Heart left ventricle (tissue), 13 donors: ENCODE measurements at regions not wholly inside any gene's neighbourhood (a gene's known extent, or its start where the extent isn't known, plus 50 kb on each side); places are given as distances from the start of the nearest gene placed in this dataset.

Experiments used
- POLR2A ChIP-seq, 2 donors: fragments of 450-650 bp; IDR thresholded peaks; one replicate each; pipeline ENCODE4 v1.6.1; 2017; ENCODE audit warnings: antibody characterized with exemption in 2 of 2, mild to moderate bottlenecking in 2 of 2, moderate library complexity in 2 of 2
- TF ChIP-seq, protein P1 (sequence below), 12 donors: fragments of 200-600 bp; sonication (generic) in 4 of 12; IDR thresholded peaks; one replicate each; pipeline versions ENCODE4 v1.5.0 to v1.8.0; 2018 to 2022; ENCODE audit warnings: antibody characterized with exemption in 12 of 12, mild to moderate bottlenecking in 5 of 12
- donor health status: ischemic (EF 13 %, LVEDD 7.1; RV severe dilation, severe dysfunction).
- donor health status: DM: no; HTN: yes; CAD: no.
- donor health status: DM: no; HTN: no; CAD: no.
- donor health status: ischemic (EF 25% LVEDD 6.9; RV normal size, moderate dysfunction).
- donor health status: ischemic (EF 25% LVEDD 5.7; RV mildly dilated, moderate dysfunction).
- donor health status: ischemic (EF 35%, LVEDD 5.7; RV mildly dilated, moderate dysfunction).
- donor health status: nonischemic (EF 11% LVEDD 7.7; RV severe dilation, severe dysfunction).
- donor health status: DM: yes; HTN: yes; CAD: no.
- donor health status: PGD.
- donor health status: ischemic (EF 29% LVEDD 5.4; RV normal size, mild dysfunction).
- donor health status: nonischemic (EF 23%, LVEDD 6.1; RV moderate dilation, normal function).

DNA sequence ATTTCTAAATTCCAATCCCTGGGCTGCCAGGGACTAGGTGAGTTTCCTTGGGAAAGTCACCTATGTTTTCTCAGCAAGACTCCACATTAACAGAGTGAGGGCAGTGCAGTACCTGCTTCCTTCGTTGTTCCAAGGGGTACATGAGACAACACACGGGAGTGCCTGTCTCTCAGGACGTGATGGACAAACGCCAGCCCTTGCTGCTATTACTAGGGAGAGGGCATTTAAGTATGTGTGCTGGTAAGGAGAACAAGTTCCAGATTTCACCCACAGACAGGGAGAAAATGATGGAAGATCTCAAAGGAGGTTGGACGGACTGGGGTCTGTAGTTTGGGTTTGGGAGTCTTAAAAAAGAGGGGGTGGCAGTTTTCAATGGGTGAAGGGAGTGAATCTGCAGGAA lies 195.7 kb downstream of the HERPUD2 start:
- TF ChIP-seq, protein P1, sequence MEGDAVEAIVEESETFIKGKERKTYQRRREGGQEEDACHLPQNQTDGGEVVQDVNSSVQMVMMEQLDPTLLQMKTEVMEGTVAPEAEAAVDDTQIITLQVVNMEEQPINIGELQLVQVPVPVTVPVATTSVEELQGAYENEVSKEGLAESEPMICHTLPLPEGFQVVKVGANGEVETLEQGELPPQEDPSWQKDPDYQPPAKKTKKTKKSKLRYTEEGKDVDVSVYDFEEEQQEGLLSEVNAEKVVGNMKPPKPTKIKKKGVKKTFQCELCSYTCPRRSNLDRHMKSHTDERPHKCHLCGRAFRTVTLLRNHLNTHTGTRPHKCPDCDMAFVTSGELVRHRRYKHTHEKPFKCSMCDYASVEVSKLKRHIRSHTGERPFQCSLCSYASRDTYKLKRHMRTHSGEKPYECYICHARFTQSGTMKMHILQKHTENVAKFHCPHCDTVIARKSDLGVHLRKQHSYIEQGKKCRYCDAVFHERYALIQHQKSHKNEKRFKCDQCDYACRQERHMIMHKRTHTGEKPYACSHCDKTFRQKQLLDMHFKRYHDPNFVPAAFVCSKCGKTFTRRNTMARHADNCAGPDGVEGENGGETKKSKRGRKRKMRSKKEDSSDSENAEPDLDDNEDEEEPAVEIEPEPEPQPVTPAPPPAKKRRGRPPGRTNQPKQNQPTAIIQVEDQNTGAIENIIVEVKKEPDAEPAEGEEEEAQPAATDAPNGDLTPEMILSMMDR (IDR thresholded peaks at IDR 0.05), result no peak
- TF ChIP-seq POLR2A (IDR thresholded peaks at IDR 0.05), result no peak
